Body of pancreas (tissue), 4 donors: ENCODE measurements at regions not wholly inside any gene's neighbourhood (a gene's known extent, or its start where the extent isn't known, plus 50 kb on each side); places are given as distances from the start of the nearest gene placed in this dataset.

Source experiments
- ATAC-seq: fragments of 150-250 bp; one replicate; pipeline ENCODE4 v1.9.1; 2016
- DNase-seq, 4 donors: peaks; one replicate each; pipeline ENCODE4 v3.0.0-alpha.2; 2019
- H3K27ac ChIP-seq, 4 donors: fragments of 200-600 bp; sonication (generic); 1 replicate in 3 of 4; 2 replicates in 1 of 4; pipeline versions ENCODE4 v1.5.1 to v1.6.1; 2016 to 2019; ENCODE audit warnings: mild to moderate bottlenecking in 1 of 4, mixed read lengths in 1 of 4, moderate library complexity in 1 of 4
- H3K27me3 ChIP-seq, 2 donors: fragments of 200-600 bp; sonication (generic); one replicate each; pipeline ENCODE4 v1.6.0; 2016; ENCODE audit warnings: mild to moderate bottlenecking in 1 of 2
- H3K36me3 ChIP-seq, 2 donors: fragments of 200-600 bp; sonication (generic); replicated peaks in 1 of 2; 2 replicates each; pipeline ENCODE4 v1.5.1; 2016; ENCODE audit warnings: low read depth in 2 of 2; ENCODE audit not compliant: insufficient read depth in 1 of 2
- H3K4me1 ChIP-seq: fragments of 200-600 bp; sonication (generic); one replicate; pipeline ENCODE4 v1.6.0; 2016
- H3K4me3 ChIP-seq, 2 donors: fragments of 200-600 bp; sonication (generic); 1 replicate in 1 of 2; 2 replicates in 1 of 2; pipeline ENCODE4 v1.5.1; 2016 to 2019
- H3K9me3 ChIP-seq, 3 donors: fragments of 200-600 bp; sonication (generic); 1 replicate in 2 of 3; 2 replicates in 1 of 3; pipeline ENCODE4 v1.5.1; 2016
- POLR2A ChIP-seq, 3 donors: fragments of 450-650 bp; IDR thresholded peaks; one replicate each; pipeline ENCODE4 v1.6.1; 2016; ENCODE audit warnings: antibody characterized with exemption in 3 of 3, mild to moderate bottlenecking in 2 of 3
- WGBS, 2 donors: methylation state at CpG; one replicate each; pipeline ENCODE4 v1.1.5; 2017; 5-methylcytosine and 5-hydroxymethylcytosine counted together
- intact Hi-C: fragments of 100-400 bp; cut with DNase I; formaldehyde crosslinking; loops from one replicate; pipeline ENCODE4 v1.15.1; 2023
- TF ChIP-seq, protein P1 (sequence below), 7 experiments: fragments of 450-650 bp in 4 of 7; fragments of 200-600 bp in 3 of 7; sonication (generic) in 3 of 7; IDR thresholded peaks; one replicate each; pipeline ENCODE4 v1.5.1; 2016 to 2019; ENCODE audit warnings: antibody characterized with exemption in 7 of 7

GRCh38 chr14:26867171-26867757 is 269.4 kb upstream of the NOVA1 start:
- intact Hi-C loops: no loop called here
- H3K27ac ChIP-seq: peak overlapping the region; percentile 34 to 67 (median 38)
- peak in 2 of 3 donors; percentile 33 to 56 for TF ChIP-seq POLR2A (IDR thresholded peaks at IDR 0.05)
- TF ChIP-seq, protein P1, sequence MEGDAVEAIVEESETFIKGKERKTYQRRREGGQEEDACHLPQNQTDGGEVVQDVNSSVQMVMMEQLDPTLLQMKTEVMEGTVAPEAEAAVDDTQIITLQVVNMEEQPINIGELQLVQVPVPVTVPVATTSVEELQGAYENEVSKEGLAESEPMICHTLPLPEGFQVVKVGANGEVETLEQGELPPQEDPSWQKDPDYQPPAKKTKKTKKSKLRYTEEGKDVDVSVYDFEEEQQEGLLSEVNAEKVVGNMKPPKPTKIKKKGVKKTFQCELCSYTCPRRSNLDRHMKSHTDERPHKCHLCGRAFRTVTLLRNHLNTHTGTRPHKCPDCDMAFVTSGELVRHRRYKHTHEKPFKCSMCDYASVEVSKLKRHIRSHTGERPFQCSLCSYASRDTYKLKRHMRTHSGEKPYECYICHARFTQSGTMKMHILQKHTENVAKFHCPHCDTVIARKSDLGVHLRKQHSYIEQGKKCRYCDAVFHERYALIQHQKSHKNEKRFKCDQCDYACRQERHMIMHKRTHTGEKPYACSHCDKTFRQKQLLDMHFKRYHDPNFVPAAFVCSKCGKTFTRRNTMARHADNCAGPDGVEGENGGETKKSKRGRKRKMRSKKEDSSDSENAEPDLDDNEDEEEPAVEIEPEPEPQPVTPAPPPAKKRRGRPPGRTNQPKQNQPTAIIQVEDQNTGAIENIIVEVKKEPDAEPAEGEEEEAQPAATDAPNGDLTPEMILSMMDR (IDR thresholded peaks at IDR 0.05): peak in 1 of 7 experiments; percentile 7

GRCh38 chr14:26870096-26870495 is 272.3 kb upstream of the NOVA1 start:
- Histone ChIP-seq H3K36me3 (no peaks in the 10 kb centered on the region), H3K27me3 (no peaks in the 10 kb centered on the region), H3K4me1 (peaks cover 9% of the 10 kb centered on the region), H3K9me3 (no peaks in the 10 kb centered on the region), H3K4me3 (no peak overlapping the region), H3K27ac (no peak overlapping the region)
- intact Hi-C loops: no loop called here
- DNase-seq (no peak), ATAC-seq (no peak)
- TF ChIP-seq POLR2A (IDR thresholded peaks at IDR 0.05): no peak
- TF ChIP-seq, protein P1 (IDR thresholded peaks at IDR 0.05): no peak
- 85 to 88% methylated on average over 2 of the region's 2 CpGs for WGBS, 2 donors

More at GRCh38 chr14:26867171-26867757, 269.4 kb upstream of the NOVA1 start:
- WGBS, 2 donors: 14 to 19% methylated on average over 6 of the region's 6 CpGs
- H3K27me3 ChIP-seq: no peaks in the 10 kb centered on the region
- no peaks in the 10 kb centered on the region for H3K36me3 ChIP-seq
- peak; percentile 29 to 71 (median 54) for DNase-seq
- peak; percentile 88 for ATAC-seq
- H3K4me3 ChIP-seq: no peak overlapping the region
- H3K4me1 ChIP-seq: no peaks in the 10 kb centered on the region
- no peaks in the 10 kb centered on the region for H3K9me3 ChIP-seq

GRCh38 chr14:26870722-26871617 is 273.1 kb upstream of the NOVA1 start:
- 62 to 78% methylated on average over 8 of the region's 8 CpGs for whole genome bisulfite sequencing, 2 donors
- no peak for TF ChIP-seq POLR2A (IDR thresholded peaks at IDR 0.05)
- TF ChIP-seq, protein P1 (IDR thresholded peaks at IDR 0.05): no peak
- Histone ChIP-seq H3K4me3 (no peak overlapping the region), H3K27me3 (no peaks in the 10 kb centered on the region), H3K27ac (no peak overlapping the region), H3K4me1 (peaks cover 9% of the 10 kb centered on the region), H3K36me3 (no peaks in the 10 kb centered on the region), H3K9me3 (no peaks in the 10 kb centered on the region)
- DNase-seq (no peak), ATAC-seq (no peak)
- intact Hi-C loops: no loop called here

DNA sequence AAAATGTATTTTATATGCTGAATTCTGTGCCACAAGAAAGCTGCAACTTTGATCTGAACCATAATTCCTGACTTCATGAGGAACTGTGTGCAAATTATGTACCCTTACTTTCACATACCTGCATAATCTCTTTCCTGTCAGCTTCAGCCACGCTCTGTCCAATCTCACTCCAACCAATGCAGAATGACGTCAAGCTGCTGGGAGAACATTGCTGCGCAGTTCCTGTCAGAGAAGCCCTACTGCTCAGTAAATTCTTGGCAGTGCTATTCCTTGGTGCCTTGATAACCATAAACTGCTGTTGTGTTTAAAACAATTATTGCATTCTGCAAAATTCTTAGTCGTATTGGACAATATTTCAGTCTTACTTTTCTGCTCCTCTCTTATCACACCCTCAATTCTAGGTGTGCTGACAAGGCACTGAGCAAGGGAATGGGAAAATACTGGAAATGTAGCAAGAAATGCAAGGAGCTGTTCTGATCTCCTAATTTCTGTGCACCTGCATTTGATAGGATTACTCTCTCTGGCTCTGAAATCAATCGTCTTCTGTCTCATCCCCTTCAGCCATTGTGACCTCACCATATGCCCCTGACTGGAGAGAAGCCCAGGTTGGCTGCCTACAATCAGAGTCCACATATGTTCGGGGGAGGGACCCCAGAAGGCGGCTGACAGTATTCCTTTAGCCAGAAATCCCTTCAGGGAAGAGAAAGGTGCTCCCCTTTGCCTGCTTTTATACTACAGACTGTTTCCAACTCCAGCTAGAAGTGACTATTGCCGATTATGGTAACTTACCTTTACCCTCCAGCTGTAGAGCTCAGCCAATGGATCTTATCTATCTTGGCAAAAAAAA is 274.9 kb upstream of the NOVA1 start:
- TF ChIP-seq POLR2A (IDR thresholded peaks at IDR 0.05): peak in 2 of 3 donors; percentile 21 to 32
- TF ChIP-seq, protein P1 (IDR thresholded peaks at IDR 0.05): peak in 1 of 7 experiments; percentile 12
- Histone ChIP-seq H3K36me3 (no peaks in the 10 kb centered on the region), H3K4me1 (peaks cover 9% of the 10 kb centered on the region), H3K9me3 (no peaks in the 10 kb centered on the region), H3K27me3 (no peaks in the 10 kb centered on the region), H3K4me3 (no peak overlapping the region), H3K27ac (peak overlapping the region; percentile 14 to 76 (median 72))
- DNase-seq (peak; percentile 70 to 87 (median 75)), ATAC-seq (peak; percentile 98)
- WGBS, 2 donors: 21 to 22% methylated on average over 8 of the region's 8 CpGs
- intact Hi-C loops: no loop called here
